Spleen (tissue), 11 donors: ENCODE measurements at regions not wholly inside any gene's neighbourhood (a gene's known extent, or its start where the extent isn't known, plus 50 kb on each side); places are given as distances from the start of the nearest gene placed in this dataset.

Experiments
- DNase-seq: peaks from one replicate; pipeline ENCODE4 v3.0.0-alpha.2; 2020
- H3K27ac ChIP-seq, 8 donors: fragments of 200-600 bp; sonication (generic) in 7 of 8; 1 replicate in 4 of 8; 2 replicates in 4 of 8; pipeline versions ENCODE4 v1.5.0 to v1.8.0; 2016 to 2021; ENCODE audit warnings: inconsistent platforms in 4 of 8, mild to moderate bottlenecking in 4 of 8, moderate library complexity in 1 of 8
- H3K27me3 ChIP-seq, 7 donors: fragments of 200-600 bp; sonication (generic) in 6 of 7; replicated peaks in 1 of 7; 1 replicate in 4 of 7; 2 replicates in 3 of 7; pipeline versions ENCODE4 v1.5.0 to v1.8.0; 2016 to 2021; ENCODE audit warnings: inconsistent platforms in 3 of 7, mild to moderate bottlenecking in 1 of 7
- H3K36me3 ChIP-seq, 6 donors: fragments of 200-600 bp; sonication (generic) in 5 of 6; 1 replicate in 4 of 6; 2 replicates in 2 of 6; pipeline versions ENCODE4 v1.5.0 to v1.8.0; 2016 to 2021; ENCODE audit warnings: inconsistent platforms in 2 of 6
- H3K4me1 ChIP-seq, 6 donors: fragments of 200-600 bp; sonication (generic) in 5 of 6; 1 replicate in 3 of 6; 2 replicates in 3 of 6; pipeline versions ENCODE4 v1.5.0 to v1.8.0; 2016 to 2021; ENCODE audit warnings: inconsistent platforms in 3 of 6
- H3K4me3 ChIP-seq, 8 donors: fragments of 200-600 bp; sonication (generic) in 7 of 8; 1 replicate in 4 of 8; 2 replicates in 4 of 8; pipeline versions ENCODE4 v1.5.0 to v1.8.0; 2016 to 2021; ENCODE audit warnings: inconsistent platforms in 4 of 8, mild to moderate bottlenecking in 4 of 8, moderate library complexity in 2 of 8
- H3K9me3 ChIP-seq, 8 donors: fragments of 200-600 bp; sonication (generic) in 7 of 8; 1 replicate in 4 of 8; 2 replicates in 4 of 8; pipeline versions ENCODE4 v1.5.0 to v1.8.0; 2016 to 2021; ENCODE audit warnings: inconsistent platforms in 4 of 8
- CTCF ChIP-seq, 11 experiments: fragments of 200-600 bp in 7 of 11; fragments of 450-650 bp in 4 of 11; sonication (generic) in 4 of 11; IDR thresholded peaks in 8 of 11; conservative IDR thresholded peaks in 3 of 11; 1 replicate in 7 of 11; 2 replicates in 4 of 11; pipeline versions ENCODE4 v1.4.0 to v1.8.0; 2016 to 2021; ENCODE audit warnings: antibody characterized with exemption in 11 of 11, inconsistent platforms in 4 of 11, mild to moderate bottlenecking in 1 of 11
- POLR2A ChIP-seq, 3 donors: fragments of 450-650 bp; IDR thresholded peaks; one replicate each; pipeline ENCODE4 v1.5.1; 2017; ENCODE audit warnings: antibody characterized with exemption in 3 of 3, mild to moderate bottlenecking in 1 of 3
- POLR2AphosphoS5 ChIP-seq, 3 donors: sonication (generic); formaldehyde crosslinking; IDR thresholded peaks; one replicate each; pipeline ENCODE4 v1.5.1; 2017; ENCODE audit warnings: antibody characterized with exemption in 3 of 3
- WGBS, 5 donors: extraction: QIAGEN DNeasy Blood & Tissue Kit in 3 of 5; methylation state at CpG; one replicate each; pipeline versions ENCODE4 v1.1.5 to v1.1.7; 2013 to 2018; 5-methylcytosine and 5-hydroxymethylcytosine counted together
- intact Hi-C: fragments of 100-400 bp; cut with DNase I; formaldehyde crosslinking; loops from one replicate; pipeline ENCODE4 v1.15.0; 2023; ENCODE audit warnings: low total_unique reads
- donor health status: healthy with polysubstance abuse.
- donor health status: DM: no; HTN: no; CAD: no; lungs with moderate emphysema.
- donor health status: DM: no; HTN: no; CAD: no.
- donor health status: Bipolar disorder and iron deficiency.
- donor health status: healthy.
- donor health status: DM: no; HTN: no; CAD: no.
- donor health status: DM: yes; HTN: yes; CAD: no.

GRCh38 chr9:79301085-79301484 is 270.7 kb upstream of the TLE4 start:
- H3K27me3 ChIP-seq: no peaks in the 10 kb centered on the region
- no peak for DNase-seq
- no peak overlapping the region for H3K4me3 ChIP-seq
- 64 to 77% (median 68%) methylated on average over 2 of the region's 2 CpGs for WGBS, 5 donors
- no peak overlapping the region for H3K27ac ChIP-seq
- no peaks in the 10 kb centered on the region for H3K36me3 ChIP-seq
- intact Hi-C loops: no loop called here
- H3K4me1 ChIP-seq: no peaks in the 10 kb centered on the region
- no peak for TF ChIP-seq POLR2A (IDR thresholded peaks at IDR 0.05)
- TF ChIP-seq CTCF (IDR thresholded peaks at IDR 0.05 in 8 of 11, conservative IDR thresholded peaks at IDR 0.05 in 3 of 11): no peak
- no peak for TF ChIP-seq POLR2AphosphoS5 (IDR thresholded peaks at IDR 0.05)
- H3K9me3 ChIP-seq: no peaks in the 10 kb centered on the region

GRCh38 chr9:79301551-79302391 is 270.0 kb upstream of the TLE4 start:
- no peaks in the 10 kb centered on the region for H3K9me3 ChIP-seq
- no peak for TF ChIP-seq POLR2A (IDR thresholded peaks at IDR 0.05)
- TF ChIP-seq POLR2AphosphoS5 (IDR thresholded peaks at IDR 0.05): no peak
- no peak for TF ChIP-seq CTCF (IDR thresholded peaks at IDR 0.05 in 8 of 11, conservative IDR thresholded peaks at IDR 0.05 in 3 of 11)
- DNase-seq: no peak
- H3K27me3 ChIP-seq: no peaks in the 10 kb centered on the region
- H3K27ac ChIP-seq: no peak overlapping the region
- WGBS, 5 donors: 68 to 77% (median 75%) methylated on average over 8 of the region's 8 CpGs
- H3K36me3 ChIP-seq: no peaks in the 10 kb centered on the region
- no peak overlapping the region for H3K4me3 ChIP-seq
- H3K4me1 ChIP-seq: no peaks in the 10 kb centered on the region
- intact Hi-C loops: no loop called here

- no peak overlapping the region for H3K4me3 ChIP-seq
- TF ChIP-seq CTCF (IDR thresholded peaks at IDR 0.05 in 8 of 11, conservative IDR thresholded peaks at IDR 0.05 in 3 of 11) (no peak), POLR2AphosphoS5 (IDR thresholded peaks at IDR 0.05) (no peak), POLR2A (IDR thresholded peaks at IDR 0.05) (no peak)
- no peaks in the 10 kb centered on the region for H3K36me3 ChIP-seq
- H3K4me1 ChIP-seq: no peaks in the 10 kb centered on the region
- no peak overlapping the region for H3K27ac ChIP-seq
- 61 to 79% (median 65%) methylated on average over 4 of the region's 4 CpGs for WGBS, 5 donors
- DNase-seq: no peak
- no peaks in the 10 kb centered on the region for H3K27me3 ChIP-seq
- intact Hi-C loops: no loop called here
- H3K9me3 ChIP-seq: no peaks in the 10 kb centered on the region
These were observed 269.2 kb upstream of the TLE4 start for GRCh38 chr9:79302569-79302968.

- Histone ChIP-seq H3K4me1 (no peaks in the 10 kb centered on the region), H3K27ac (no peak overlapping the region), H3K9me3 (no peaks in the 10 kb centered on the region), H3K36me3 (no peaks in the 10 kb centered on the region), H3K4me3 (no peak overlapping the region), H3K27me3 (no peaks in the 10 kb centered on the region)
- WGBS, 5 donors: 75 to 91% (median 84%) methylated on average over 6 of the region's 6 CpGs
- TF ChIP-seq POLR2AphosphoS5 (IDR thresholded peaks at IDR 0.05): no peak
- intact Hi-C loops: no loop called here
- no peak for DNase-seq
These were observed 263.8 kb upstream of the TLE4 start for GRCh38 chr9:79308012-79308411.
